HepG2 (cell line): ENCODE measurements at regions not wholly inside any gene's neighbourhood (a gene's known extent, or its start where the extent isn't known, plus 50 kb on each side); places are given as distances from the start of the nearest gene placed in this dataset.

ENCODE experiments used
- ATAC-seq: fragments of 200-7000 bp; cut with Tn5 transposase; 3 replicates; pipeline ENCODE4 v1.9.1; 2020; ENCODE audit warnings: mild to moderate bottlenecking, moderate library complexity
- BruUV-seq: library from RNA; stranded (reverse); fragments of 400-500 nt; replicated peaks from 2 replicates; lab custom pipeline; 2021; lab: Mats Ljungman, UMichigan
- CTCF ChIA-PET: fragments of 300-600 bp; formaldehyde crosslinking; extraction: SDS; loops from one replicate; lab custom pipeline; 2021; ENCODE audit warnings: low total read pairs, inconsistent platforms, low intra/inter-chr PET ratio; lab: Yijun Ruan, JAX
- POLR2A ChIA-PET: fragments of 350-600 bp; sonication (Branson Sonifier 250); formaldehyde crosslinking; loops from one replicate; lab custom pipeline; 2020; ENCODE audit warnings: antibody characterized with exemption, inconsistent platforms; lab: Yijun Ruan, JAX
- DNase-seq: peaks from one replicate; pipeline ENCODE4 v3.0.0-alpha.2; 2015; ENCODE audit warnings: low spot score
- FAIRE-seq: peaks from 3 replicates; lab custom pipeline; 2011; peaks lifted over from hg19 to GRCh38; lab: Jason Lieb, UNC
- H2AFZ ChIP-seq: one replicate; pipeline ENCODE4 v1.6.1; 2011; ENCODE audit warnings: low read length, inconsistent platforms
- H3K27ac ChIP-seq: fragments of 300-600 bp; 3 replicates; pipeline ENCODE4 v1.8.0; 2011; ENCODE audit warnings: mixed run types, mild to moderate bottlenecking, mixed read lengths, low read length, inconsistent platforms; ENCODE audit not compliant: insufficient read depth; ENCODE audit errors: extremely low read length
- H3K27me3 ChIP-seq, 2 experiments: fragments of 200-600 bp in 1 of 2; 2 replicates in 1 of 2; 3 replicates in 1 of 2; pipeline versions ENCODE4 v1.6.0 to v1.8.0; 2011; ENCODE audit warnings: low read length in 2 of 2, mild to moderate bottlenecking in 2 of 2, moderate library complexity in 2 of 2, inconsistent platforms in 1 of 2; ENCODE audit not compliant: insufficient read depth in 2 of 2, control insufficient read depth in 1 of 2
- H3K36me3 ChIP-seq, 2 experiments: fragments of 200-600 bp in 1 of 2; replicated peaks in 1 of 2; 2 replicates in 1 of 2; 3 replicates in 1 of 2; pipeline versions ENCODE4 v1.5.1 to v1.8.0; 2011; ENCODE audit warnings: low read length in 2 of 2, inconsistent platforms in 1 of 2; ENCODE audit not compliant: insufficient read depth in 2 of 2, control insufficient read depth in 1 of 2
- H3K4me1 ChIP-seq: 2 replicates; pipeline ENCODE4 v1.5.1; 2012; ENCODE audit warnings: low read length, inconsistent platforms; ENCODE audit not compliant: insufficient read depth
- H3K4me2 ChIP-seq: 2 replicates; pipeline ENCODE4 v1.6.0; 2011; ENCODE audit warnings: low read depth, low read length, inconsistent platforms
- H3K4me3 ChIP-seq, 3 experiments: fragments of 200-600 bp in 1 of 3; sonication (generic), shearing (Covaris generic) in 1 of 3; replicated peaks in 1 of 3; 2 replicates each; pipeline ENCODE4 v1.5.1; 2011 to 2016; ENCODE audit warnings: low read length in 3 of 3, inconsistent platforms in 2 of 3, low read depth in 2 of 3, mild to moderate bottlenecking in 2 of 3, control low read depth in 1 of 3, mixed read lengths in 1 of 3; ENCODE audit not compliant: insufficient read depth in 1 of 3
- H3K79me2 ChIP-seq: one replicate; pipeline ENCODE4 v1.6.1; 2011; ENCODE audit warnings: low read length, inconsistent platforms; ENCODE audit not compliant: insufficient read depth
- H3K9ac ChIP-seq: 2 replicates; pipeline ENCODE4 v1.6.0; 2011; ENCODE audit warnings: mild to moderate bottlenecking, low read depth, low read length, inconsistent platforms; ENCODE audit not compliant: insufficient read depth
- H3K9me3 ChIP-seq: 2 replicates; pipeline ENCODE4 v1.5.1; 2012; ENCODE audit warnings: mild to moderate bottlenecking, low read length
- H4K20me1 ChIP-seq: 2 replicates; pipeline ENCODE4 v1.6.0; 2011; ENCODE audit warnings: inconsistent platforms, mild to moderate bottlenecking, low read length, moderate library complexity; ENCODE audit not compliant: insufficient read depth
- ATAD3A ChIP-seq: sonication (generic); formaldehyde crosslinking; IDR thresholded peaks from 2 replicates; pipeline ENCODE4 v1.4.0; 2020; ENCODE audit warnings: missing genetic modification reagents
- ATF1 ChIP-seq: IDR thresholded peaks from 2 replicates; pipeline ENCODE4 v1.6.1; 2016; ENCODE audit warnings: mild to moderate bottlenecking, control low read depth
- ATRX ChIP-seq: sonication (generic); formaldehyde crosslinking; IDR thresholded peaks from 2 replicates; pipeline ENCODE4 v1.4.0; 2020; ENCODE audit warnings: missing genetic modification reagents, borderline replicate concordance
- CREM ChIP-seq, 2 experiments: sonication (generic) in 1 of 2; formaldehyde crosslinking in 1 of 2; IDR thresholded peaks; 2 replicates each; pipeline versions ENCODE4 v1.4.0 to v1.6.1; 2016 to 2020; ENCODE audit warnings: antibody characterized with exemption in 1 of 2, mild to moderate bottlenecking in 1 of 2, missing genetic modification reagents in 1 of 2
- DDIT3 ChIP-seq: sonication (generic); formaldehyde crosslinking; IDR thresholded peaks from 2 replicates; pipeline ENCODE4 v1.4.0; 2020; ENCODE audit warnings: mild to moderate bottlenecking, missing genetic modification reagents
- DMTF1 ChIP-seq: sonication (generic); formaldehyde crosslinking; IDR thresholded peaks from 2 replicates; pipeline ENCODE4 v1.4.0; 2020; ENCODE audit warnings: mild to moderate bottlenecking, missing genetic modification reagents
- GFI1 ChIP-seq: sonication (generic); formaldehyde crosslinking; IDR thresholded peaks from 2 replicates; pipeline ENCODE4 v1.5.0; 2020; ENCODE audit warnings: missing genetic modification reagents, mild to moderate bottlenecking, borderline replicate concordance
- KLF9 ChIP-seq: IDR thresholded peaks from 2 replicates; pipeline ENCODE4 v1.6.1; 2016; ENCODE audit warnings: low read depth
- MTA3 ChIP-seq: sonication (generic); formaldehyde crosslinking; IDR thresholded peaks from 2 replicates; pipeline ENCODE4 v1.4.0; 2020; ENCODE audit warnings: missing genetic modification reagents
- TEAD2 ChIP-seq: sonication (generic); formaldehyde crosslinking; IDR thresholded peaks from 2 replicates; pipeline ENCODE4 v1.9.0; 2021; ENCODE audit warnings: missing genetic modification reagents
- ZNF142 ChIP-seq: sonication (generic); formaldehyde crosslinking; IDR thresholded peaks from 2 replicates; pipeline ENCODE4 v1.4.0; 2020; ENCODE audit warnings: missing genetic modification reagents
- ZNF468 ChIP-seq: sonication (generic); formaldehyde crosslinking; IDR thresholded peaks from 2 replicates; pipeline ENCODE4 v1.8.0; 2022; ENCODE audit warnings: mild to moderate bottlenecking, moderate library complexity, missing genetic modification reagents
- ZNF883 ChIP-seq: sonication (generic); formaldehyde crosslinking; IDR thresholded peaks from 2 replicates; pipeline ENCODE4 v1.5.1; 2020; ENCODE audit warnings: mild to moderate bottlenecking, missing genetic modification reagents; ENCODE audit errors: not compliant biosample characterization
- WGBS: methylation state at CpG from one replicate; pipeline ENCODE4 v1.1.6; 2017; ENCODE audit warnings: low lambda C conversion rate; 5-methylcytosine and 5-hydroxymethylcytosine counted together
- in situ Hi-C: cut with HindIII; loops from 2 replicates; pipeline ENCODE4 v1.10.0; 2017; ENCODE audit warnings: low pct_unique_long_range_greater_than_20kb; ENCODE audit not compliant: extremely low pct_ligation_motif_present
- intact Hi-C: fragments of 100-400 bp; cut with micrococcal nuclease; formaldehyde crosslinking; loops from one replicate; pipeline ENCODE4 v1.10.0; 2022; ENCODE audit not compliant: unreplicated experiment

DNA sequence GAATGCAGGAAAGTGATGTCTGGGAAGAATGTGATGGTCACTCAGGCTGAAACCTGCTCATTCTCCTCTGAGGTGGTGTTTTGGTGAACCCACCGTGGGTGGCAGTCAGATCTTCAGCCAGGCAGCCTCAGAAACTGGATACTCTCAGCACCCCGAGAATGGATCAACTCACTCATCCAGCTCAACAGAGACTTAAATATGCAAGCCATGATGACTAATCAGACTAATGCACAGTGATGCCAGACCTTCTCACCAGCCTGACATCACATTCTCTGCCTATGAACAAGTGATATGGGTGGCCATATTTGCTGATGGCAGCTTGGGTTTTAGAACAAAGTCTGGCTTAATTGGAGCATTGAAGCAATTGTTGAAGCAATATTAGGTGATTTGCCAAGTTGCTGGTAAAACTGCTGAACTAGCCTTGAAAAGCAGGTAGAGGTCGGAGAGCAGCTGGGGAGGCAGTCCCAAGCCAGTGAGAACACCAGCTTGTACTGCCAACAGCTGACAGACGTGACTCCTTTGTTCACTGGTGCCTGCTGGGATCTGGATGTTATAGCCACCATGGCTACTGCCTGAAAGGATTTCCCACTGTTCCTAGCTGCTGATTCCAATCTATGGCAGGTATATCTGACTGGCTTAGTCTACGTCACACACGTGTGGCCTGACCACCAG, 608.1 kb downstream of the MID1IP1 start:
- TF ChIP-seq ZNF883 (no peak), ATF1 (CRISPR knock-in tag) (no peak), ATRX (CRISPR knock-in tag) (no peak), ZNF142 (no peak), ATAD3A (CRISPR knock-in tag) (no peak), DDIT3 (no peak), GFI1 (CRISPR knock-in tag) (no peak), TEAD2 (CRISPR knock-in tag) (no peak), DMTF1 (CRISPR knock-in tag) (no peak), CREM (IDR thresholded peaks at IDR 0.05) (no peak), CREM (CRISPR knock-in tag; IDR thresholded peaks at IDR 0.05) (no peak), ZNF468 (CRISPR knock-in tag) (no peak), MTA3 (CRISPR knock-in tag) (no peak), KLF9 (CRISPR knock-in tag) (no peak)
- no peak for FAIRE-seq
- H3K9ac ChIP-seq: no peak overlapping the region
- in situ Hi-C loops (no loop called here), intact Hi-C loops (no loop called here)
- 88% methylated on average over 2 of the region's 6 CpGs for WGBS
- ATAC-seq: no peak
- H3K4me1 ChIP-seq: 0 out of 2 replicates have a peak, but pooled peaks cover 5% of the 10 kb centered on the region
- no peaks in the 10 kb centered on the region; a peak in 1 of 5 replicates for H3K27me3 ChIP-seq
- H3K4me3 ChIP-seq: no peak overlapping the region
- ChIA-PET POLR2A (no interaction called here), CTCF (no interaction called here)
- H2AFZ ChIP-seq: no peak overlapping the region
- DNase-seq: no peak
- no peaks in the 10 kb centered on the region for H3K79me2 ChIP-seq
- H3K27ac ChIP-seq: no peak overlapping the region
- H4K20me1 ChIP-seq: no peaks in the 10 kb centered on the region
- BruUV-seq: no TSS peak
- no peaks in the 10 kb centered on the region for H3K36me3 ChIP-seq
- H3K4me2 ChIP-seq: no peak overlapping the region
- no peaks in the 10 kb centered on the region for H3K9me3 ChIP-seq
